GM18909 (cell line): ENCODE measurements at regions not wholly inside any gene's neighbourhood (a gene's known extent, or its start where the extent isn't known, plus 50 kb on each side); places are given as distances from the start of the nearest gene placed in this dataset.
"Not testable (repeated sequence)": the region's sequence is repeated elsewhere in the genome, so short reads cannot be mapped to it uniquely, and the experiment has no call there.

Experiments
- ATAC-seq: cut with Tn5 transposase; IDR thresholded peaks from one replicate; pipeline ENCODE4 v1.9.1; 2021; ENCODE audit warnings: mild to moderate bottlenecking; ENCODE audit not compliant: unreplicated experiment, poor library complexity

DNA sequence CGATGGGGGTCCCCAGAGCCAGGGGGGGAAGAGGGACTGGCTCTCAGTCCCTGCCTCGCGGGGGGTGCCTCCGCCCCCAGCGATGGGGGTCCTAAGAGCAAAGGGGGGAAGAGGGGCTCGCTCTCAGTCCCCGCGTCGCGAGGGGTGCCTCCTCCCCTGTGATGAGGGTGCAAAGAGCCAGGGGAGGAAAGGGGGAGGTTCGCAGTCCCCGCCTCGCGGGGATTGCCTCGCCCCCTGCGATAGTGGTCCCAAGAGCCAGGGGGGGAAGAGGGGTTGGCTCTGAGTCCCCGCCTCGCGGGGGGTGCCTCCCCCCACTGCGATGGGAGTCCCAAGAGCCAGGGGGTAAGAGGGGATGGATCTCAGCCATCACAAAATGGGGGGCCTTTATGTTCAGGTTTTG lies 168.5 kb downstream of the ATP6V0E2 start:
- not testable (repeated sequence) for ATAC-seq

DNA sequence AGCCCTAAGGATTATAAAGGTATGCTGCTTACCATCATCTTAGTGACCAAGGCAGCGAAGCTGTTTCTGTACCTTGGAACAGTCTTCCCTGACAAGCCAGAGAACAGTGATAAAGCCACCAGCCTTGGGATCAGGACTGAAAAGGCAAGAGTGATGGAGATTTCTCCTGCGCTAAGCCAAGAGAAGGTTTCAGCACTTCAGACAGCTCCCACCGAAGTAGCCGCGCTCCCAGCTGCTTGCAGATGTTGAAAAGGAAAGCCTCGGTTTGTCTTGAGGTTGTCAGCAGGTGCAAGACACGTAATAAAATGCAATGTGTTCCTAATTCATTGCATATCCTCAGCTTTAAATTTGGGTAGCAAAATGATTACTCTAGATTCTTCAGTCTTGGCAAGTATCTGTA lies 171.0 kb downstream of the ATP6V0E2 start:
- not testable (repeated sequence) for ATAC-seq

DNA sequence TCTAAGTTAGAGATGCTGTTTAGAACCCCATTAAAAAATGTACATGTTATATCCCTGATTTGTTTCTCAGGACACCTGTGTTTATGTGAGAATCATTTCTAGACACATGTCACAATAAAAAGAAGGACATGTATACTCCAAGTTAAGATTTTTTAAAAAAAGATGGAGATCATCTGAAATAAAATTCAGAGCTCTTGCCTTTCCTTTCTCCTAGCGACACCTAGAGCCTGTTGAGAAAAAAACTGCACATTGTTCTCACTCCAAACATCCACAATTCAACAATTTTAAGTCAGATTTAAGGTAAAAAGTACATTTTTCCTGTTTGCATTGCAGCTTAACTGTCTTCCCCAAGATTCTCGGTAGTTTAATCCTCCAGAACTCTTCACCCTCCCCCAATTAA lies 171.8 kb downstream of the ATP6V0E2 start:
- ATAC-seq: not testable (repeated sequence)

DNA sequence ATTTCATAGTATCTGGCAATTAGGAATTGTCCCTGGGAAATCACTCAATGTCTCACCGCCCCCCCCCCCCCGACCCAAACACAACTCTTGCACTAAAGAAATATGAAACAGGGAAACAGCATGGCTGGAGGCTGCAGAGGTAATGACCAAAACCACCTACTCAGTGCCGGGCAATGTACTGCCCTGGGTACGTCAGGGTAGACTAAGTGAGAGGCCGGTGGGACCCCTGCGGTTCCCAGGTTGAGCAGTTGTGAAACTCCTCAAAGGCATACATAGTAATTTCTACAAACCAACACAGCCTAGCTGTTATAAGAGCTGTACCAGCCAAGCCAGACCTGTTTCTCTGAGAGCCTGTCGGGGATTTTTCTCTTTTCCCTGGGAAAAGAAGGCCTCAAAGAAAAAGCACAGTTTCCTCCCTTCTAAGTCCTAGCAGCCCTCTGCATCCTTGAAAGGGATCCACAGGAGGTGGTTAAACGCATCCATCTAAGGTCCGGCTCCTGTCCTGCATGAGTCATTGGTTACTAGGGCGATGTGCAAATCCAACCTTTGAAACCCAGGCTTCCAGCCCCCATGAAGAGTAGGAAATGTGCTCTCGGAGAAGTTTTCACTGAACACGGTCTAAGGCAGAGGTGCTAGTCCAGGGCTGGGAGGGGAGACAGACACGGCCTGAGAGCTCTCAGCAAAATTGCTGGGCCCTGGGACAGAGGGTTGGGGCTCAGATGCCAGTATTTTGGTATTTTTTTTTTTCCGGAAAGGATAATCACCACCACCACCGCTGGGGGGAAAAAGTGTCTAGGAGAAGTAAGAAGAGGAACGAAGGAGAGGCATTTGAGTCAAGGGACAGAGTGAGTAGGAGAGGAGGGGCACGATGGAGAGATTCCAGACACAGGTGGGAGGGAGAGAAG lies 172.8 kb downstream of the ATP6V0E2 start:
- not testable (repeated sequence) for ATAC-seq

DNA sequence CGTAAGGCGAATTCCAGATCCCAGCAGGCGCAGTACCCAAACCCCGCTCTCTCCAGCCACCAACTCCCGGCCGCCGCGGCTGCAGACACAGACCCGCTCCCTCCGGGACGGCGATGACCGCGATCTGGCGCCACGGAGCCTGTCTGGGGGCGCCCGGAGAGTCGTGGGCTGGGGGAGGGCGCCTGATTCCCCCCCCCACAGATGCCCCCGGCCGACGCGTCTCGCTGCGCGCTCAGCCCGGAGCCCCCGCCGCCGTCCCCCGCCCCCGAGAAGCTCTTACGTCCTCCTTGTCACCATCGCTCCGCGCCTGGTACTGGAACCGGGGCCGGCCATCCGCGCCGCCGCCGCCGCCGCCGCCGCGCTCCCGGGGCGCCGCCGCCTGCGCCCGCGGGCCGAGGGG lies 173.6 kb downstream of the ATP6V0E2 start:
- ATAC-seq: not testable (repeated sequence)

DNA sequence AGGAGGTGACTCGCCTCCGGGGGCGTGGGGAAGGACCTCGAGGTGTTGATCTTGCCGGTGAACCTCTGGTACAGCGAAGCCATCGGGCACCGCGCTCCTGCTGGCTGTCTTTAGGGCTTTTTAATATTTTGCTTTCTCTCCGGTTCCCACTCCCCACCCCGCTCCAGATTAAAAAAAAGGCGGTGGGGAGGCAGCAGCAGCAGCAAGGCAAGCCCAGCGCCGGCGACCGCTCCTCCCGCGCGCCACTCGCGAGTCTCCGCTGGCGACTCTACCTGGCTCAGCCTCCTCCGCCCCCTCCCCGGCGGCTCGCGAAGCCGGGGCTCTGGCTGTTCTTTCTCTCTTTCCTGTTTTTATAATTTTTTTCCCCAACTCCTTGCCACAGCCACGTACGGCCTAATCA lies 174.0 kb downstream of the ATP6V0E2 start:
- not testable (repeated sequence) for ATAC-seq

DNA sequence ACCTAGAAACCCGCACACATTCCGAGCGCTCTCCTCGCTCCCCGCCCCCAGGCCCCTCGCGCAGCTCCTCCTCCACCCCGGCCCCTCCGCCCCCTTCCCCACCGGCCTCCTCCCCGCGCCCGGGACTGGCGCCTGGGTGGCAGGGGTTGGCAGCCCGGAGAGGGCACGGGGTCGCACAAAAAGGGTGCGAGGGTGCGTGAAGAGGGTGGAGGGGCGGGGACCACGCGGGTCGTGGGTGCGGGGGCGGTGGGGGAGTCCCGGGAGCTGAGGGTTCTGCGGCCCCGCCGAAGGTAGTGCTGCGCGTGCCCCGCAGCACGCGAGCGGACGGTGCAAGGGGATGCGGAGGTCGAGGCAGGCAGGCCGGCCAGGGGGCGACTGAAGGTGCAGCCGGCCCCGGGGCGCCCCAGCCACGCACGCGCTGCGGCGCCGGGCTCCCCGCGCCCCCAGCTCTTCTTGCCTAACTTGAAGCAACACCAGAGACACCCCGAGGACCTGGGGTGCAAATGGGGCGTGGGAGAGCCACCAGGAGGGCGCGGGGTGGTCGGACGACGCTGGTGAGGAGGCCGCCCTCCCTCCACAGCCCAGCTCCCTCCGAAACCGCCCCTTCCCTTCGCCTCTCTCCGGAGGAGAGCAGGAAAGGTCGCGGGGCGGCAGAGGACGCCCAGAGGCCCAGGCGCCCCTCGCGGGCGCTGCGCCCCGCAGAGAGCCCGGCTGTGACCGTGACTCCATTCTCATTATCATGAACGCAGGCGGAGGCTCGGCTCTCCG lies 174.7 kb downstream of the ATP6V0E2 start:
- ATAC-seq: peak; percentile 25

DNA sequence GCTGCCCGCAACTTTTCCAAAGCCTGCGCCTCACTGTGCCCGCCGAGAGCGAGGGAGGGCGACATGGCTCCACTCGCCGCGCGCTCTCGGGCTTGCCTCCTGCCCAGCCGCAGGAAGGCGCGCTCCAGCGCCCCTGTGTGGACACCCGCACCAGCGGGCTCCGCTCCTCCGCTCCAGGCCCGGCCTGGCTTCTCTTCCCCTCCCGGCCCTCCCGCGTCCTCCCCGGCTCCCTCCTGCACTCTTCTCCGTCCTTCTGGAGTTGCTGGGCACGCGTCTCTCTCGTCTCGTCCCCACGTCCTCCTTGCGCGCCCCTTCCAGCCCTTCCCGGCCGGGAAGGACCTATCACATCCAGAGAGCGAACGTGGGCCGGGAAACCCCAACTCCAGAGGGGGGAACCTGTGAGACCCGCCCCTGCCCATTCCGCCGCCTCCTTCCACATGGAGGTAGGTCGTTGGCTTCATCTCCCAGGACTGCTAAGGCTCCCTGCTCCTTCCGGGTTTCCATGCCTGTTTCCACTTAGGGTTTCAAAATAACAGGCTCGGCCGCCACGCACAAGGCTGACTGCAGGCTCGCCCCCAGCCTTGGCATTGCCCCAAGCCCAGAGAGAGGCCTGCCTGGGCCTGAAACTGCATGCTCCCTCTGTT lies 175.4 kb downstream of the ATP6V0E2 start:
- peak; percentile 57 for ATAC-seq

DNA sequence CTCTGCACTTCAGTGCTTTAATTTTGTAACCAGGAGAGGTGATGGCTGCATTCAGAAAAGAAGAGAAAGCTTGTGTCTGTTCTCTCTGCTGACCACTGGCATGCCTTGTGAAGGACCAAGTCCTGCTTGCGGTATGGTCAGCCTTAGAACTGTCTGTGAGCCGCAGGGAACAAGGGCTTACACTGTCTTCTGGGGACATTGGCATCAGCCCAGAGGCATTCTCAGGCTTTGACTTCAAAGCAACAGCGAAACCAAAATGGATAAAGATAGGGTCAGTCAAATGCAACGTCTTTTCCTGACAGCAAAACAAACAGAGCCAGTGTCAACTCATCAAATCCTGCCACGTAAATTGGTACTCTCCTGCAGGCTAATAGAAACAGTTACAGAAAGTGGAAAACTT lies 179.6 kb downstream of the ATP6V0E2 start:
- not testable (repeated sequence) for ATAC-seq

DNA sequence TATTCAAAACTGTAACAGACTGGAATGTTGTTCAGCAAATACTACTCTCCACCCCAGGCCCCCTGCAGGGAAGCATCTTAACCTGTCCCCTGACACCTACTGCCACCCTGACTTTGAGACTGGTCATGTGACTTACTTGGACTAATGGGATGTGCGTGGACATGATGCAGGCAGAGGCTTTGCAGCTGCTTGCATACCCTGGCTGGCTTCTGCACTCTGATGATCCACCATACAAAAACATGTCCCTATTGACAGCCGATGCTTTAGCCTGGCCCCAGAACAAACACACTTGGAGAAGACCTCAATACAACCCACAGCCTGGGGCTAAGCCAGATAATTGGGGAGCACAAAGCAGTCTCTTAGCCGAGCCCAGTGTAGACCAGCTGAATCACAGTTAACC lies 180.5 kb downstream of the ATP6V0E2 start:
- ATAC-seq: not testable (repeated sequence)

DNA sequence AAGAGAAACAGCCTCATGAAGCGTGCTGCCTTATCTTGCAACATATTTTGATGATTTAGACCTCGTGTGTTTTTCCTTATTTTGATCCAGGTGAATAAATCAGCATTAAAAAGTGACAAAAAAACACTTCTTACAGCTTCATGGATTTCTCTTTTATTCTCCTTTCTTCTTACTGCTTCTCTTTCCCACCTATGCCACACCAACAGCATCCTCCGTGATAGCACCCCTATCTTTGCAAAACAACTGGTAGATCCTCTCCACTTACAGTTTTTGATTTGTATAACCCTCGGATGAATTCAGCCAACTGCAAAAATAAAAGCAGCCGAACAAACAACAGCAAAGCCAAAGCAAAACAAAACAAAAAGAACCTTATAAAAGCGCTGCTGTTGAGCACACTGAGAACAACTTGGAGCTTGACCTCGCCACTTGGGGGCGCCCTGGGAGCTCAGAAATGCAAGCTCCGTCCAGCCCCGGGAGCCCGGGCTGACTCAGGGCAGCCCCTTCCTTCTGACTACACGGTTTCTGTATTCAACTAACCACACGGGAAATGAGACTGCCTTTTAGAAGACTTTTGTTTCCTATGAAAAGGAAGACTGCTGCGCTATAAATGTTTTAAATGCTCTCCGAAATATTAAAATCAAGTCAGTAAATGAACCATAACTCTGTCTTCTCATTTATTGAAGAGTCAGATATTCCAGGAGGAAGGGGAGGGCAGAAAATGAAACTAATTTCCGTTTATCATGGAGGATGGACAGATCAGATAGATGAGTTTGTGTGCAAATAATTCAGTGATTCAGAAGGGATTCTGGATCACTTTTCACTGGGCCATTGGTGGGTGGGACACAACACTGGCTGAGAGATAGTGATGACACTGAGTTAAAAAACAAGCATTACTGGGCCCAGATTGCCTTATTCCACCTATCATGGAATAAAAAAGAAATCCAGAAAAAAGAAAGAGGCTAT lies 186.8 kb downstream of the ATP6V0E2 start:
- ATAC-seq: peak; percentile 96

DNA sequence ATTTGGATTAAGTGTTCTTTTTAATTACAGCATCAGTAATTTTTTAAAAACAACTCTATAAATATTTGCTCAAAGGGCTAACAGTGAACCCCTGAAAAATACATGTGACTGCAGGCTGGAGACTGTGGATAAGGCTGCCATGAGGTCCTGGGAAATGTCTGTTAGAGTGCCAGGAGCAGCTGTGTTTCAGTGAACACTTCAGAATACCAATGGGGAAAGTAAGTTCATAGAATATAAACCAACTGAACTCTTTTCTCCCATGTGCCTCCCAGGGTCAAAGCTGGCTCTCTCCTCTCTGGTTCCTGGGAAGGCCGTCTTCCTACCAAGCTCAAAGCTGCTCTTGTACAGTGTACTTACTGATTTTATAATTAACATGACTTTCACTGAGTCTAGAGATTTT lies 189.4 kb downstream of the ATP6V0E2 start:
- ATAC-seq: not testable (repeated sequence)

DNA sequence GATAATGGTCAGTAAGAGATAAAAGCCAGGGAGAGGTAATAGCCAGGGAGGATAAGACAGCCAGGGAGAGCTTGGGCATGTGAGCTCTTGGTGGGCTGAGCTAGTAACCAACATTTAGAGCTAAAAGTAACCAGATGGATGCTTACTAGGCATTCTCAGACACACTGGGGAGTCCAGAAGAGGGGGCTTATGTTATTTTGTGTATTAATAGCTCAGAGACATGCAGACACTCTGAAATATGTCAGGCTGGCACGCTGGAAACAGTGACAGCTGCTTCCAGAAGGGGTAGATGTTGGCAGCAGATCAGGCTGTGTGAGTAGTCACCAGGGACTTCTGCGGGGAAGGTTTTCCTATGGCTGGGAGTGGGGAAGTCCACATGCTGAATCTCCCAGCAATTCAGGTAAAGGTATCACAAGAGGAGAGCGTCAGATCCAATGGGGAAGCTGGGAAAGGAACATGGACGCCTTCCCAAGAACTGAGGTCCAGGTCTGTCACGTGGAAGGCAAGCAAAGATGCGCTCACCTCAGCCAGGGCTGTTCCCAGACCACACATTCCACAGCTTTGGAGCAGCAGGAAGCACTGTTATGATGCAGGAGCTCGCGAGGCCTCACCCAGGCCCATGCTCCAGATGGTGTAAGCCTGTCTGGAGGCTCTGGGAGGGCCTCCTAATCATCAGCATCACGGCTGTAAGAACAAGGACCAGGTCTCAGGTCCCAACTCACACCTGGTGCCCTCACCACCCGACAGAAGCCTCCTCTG lies 196.0 kb downstream of the ATP6V0E2 start:
- ATAC-seq: not testable (repeated sequence)

DNA sequence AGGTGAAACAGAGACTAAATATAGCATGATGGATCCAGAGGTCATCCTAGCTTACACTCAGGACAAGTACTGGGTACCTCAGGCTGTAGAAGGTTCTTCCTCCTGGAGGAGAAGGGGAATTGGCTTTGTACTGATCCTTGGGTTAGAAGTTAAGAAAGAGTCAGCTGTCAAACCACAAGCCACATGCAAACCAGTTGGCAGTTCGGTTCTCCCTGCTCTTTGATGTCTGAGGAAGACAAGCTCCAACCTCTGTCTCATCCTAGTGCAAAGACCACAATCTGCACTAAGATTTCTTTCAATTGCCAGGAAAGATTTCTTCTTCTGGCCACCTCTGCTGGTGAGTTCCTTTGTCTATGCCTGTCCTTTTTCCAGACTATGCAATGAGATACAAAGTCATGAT lies 203.8 kb downstream of the ATP6V0E2 start:
- ATAC-seq: not testable (repeated sequence)

DNA sequence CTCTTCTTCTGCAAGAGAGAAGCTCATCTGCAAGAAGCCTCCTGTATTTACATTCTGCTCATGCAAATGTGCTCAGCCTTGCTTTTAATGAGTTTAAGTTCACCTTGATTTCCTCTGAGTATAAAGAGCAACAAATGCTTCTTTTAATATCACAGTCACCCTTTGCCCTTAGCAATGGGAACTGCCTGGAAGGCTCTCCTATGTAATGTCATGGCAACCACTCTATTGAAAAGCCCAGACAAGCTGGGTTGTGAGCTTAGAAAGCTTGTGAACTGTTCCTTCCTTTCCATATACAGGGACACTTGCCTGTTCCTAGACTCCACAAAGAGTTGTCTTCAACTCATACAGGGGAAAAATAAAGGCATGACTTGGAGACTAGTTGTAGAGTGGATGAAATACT lies 208.1 kb downstream of the ATP6V0E2 start:
- not testable (repeated sequence) for ATAC-seq

DNA sequence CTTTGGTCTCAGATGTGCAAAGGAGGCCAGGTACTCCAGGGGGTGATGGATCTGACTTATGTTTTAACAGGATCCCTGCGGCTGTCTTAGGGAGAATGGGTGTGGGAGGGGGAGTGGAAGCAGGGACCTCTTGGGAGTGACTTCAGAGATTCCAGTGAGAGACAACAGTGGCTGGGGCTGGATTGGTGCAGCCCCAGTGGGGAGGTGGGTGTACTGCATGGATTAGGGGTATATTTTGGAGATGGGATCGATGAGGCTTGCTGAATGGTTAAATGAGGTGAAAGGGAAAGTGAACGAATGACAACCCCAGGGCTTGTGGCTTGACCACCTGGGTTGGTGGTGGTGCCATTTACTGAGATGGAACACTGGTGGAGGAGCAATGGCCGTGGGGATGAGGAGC lies 211.0 kb downstream of the ATP6V0E2 start:
- ATAC-seq: not testable (repeated sequence)

DNA sequence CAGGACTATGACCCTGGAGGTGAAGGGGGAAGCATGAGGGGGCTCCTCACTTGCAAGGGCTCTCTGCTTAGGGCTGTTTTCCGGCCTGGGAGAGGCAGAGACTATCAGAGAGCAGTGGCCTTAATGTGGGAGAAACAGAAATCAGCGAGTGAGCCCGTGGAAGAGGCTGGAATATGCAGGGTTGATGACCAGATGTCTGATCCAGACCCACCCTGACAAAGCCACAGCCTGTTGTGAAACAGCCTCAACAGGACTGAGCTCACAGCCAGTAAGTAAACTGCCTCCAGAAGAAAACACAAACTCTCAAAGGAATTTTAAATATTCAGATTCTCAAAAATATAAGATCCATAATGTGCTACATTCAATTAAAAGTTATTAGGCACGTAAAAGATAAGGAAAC lies 213.7 kb downstream of the ATP6V0E2 start:
- not testable (repeated sequence) for ATAC-seq

DNA sequence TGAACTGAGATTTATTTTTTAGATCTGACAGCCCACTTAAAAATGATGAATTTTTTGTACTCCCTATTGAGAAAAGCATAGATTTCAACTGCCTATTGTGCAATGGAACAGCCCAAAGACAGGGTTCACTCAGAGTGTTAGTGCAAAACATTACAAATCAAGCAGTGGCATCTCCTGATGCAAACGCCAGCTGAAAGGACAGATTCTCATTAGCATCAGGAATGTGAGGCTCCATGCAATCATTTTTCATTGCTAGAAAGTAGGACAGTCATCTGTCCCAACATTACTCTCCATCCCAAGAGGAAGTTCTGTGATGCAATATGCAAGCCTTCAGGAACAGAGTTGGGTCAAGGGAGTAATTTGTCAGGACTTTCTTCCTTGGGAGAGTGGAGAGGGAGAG lies 215.4 kb downstream of the ATP6V0E2 start:
- not testable (repeated sequence) for ATAC-seq

DNA sequence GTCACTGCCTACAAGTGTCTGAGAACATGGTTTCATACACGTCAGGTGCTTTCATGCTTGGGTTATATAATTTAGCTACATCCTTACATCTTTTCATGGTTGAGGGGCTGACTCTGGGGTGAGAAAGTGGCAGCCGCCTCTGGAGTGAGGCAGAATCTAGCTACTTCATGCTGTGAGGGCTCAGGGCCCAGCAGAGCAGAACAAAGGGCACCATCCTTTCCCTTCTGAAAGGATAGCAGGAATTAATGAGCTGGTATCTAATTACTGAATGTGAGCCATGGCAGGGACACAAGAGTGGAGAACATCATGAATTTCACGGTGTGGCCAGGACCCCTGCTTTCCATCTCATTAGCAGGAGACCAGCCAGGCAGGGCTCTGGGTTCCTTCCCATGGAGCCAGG lies 217.0 kb downstream of the ATP6V0E2 start:
- not testable (repeated sequence) for ATAC-seq
